Testis (tissue), 2 donors: ENCODE measurements at regions not wholly inside any gene's neighbourhood (a gene's known extent, or its start where the extent isn't known, plus 50 kb on each side); places are given as distances from the start of the nearest gene placed in this dataset.

Experiments used
- CTCF ChIP-seq, 3 experiments: fragments of 450-650 bp in 2 of 3; fragments of 200-600 bp in 1 of 3; sonication (generic) in 1 of 3; IDR thresholded peaks; one replicate each; pipeline ENCODE4 v1.5.1; 2016 to 2019; ENCODE audit warnings: antibody characterized with exemption in 3 of 3, mild to moderate bottlenecking in 2 of 3, moderate library complexity in 1 of 3
- POLR2A ChIP-seq: fragments of 450-650 bp; IDR thresholded peaks from one replicate; pipeline ENCODE4 v1.6.1; 2017; ENCODE audit warnings: antibody characterized with exemption, mild to moderate bottlenecking, moderate library complexity

- no peak for TF ChIP-seq POLR2A
- TF ChIP-seq CTCF (IDR thresholded peaks at IDR 0.05) = no peak
Observed at GRCh38 chr6:166041277-166041676, 126.4 kb downstream of the TBXT start.
